K562 (cell line): ENCODE measurements at regions not wholly inside any gene's neighbourhood (a gene's known extent, or its start where the extent isn't known, plus 50 kb on each side); places are given as distances from the start of the nearest gene placed in this dataset.

Source experiments
- ELF4 ChIP-seq: fragments of 450-650 bp; formaldehyde crosslinking; IDR thresholded peaks from 2 replicates; pipeline ENCODE4 v1.4.0; 2022; ENCODE audit warnings: missing genetic modification characterization
- EZH2 ChIP-seq: IDR thresholded peaks from 2 replicates; pipeline ENCODE4 v1.6.1; 2012; ENCODE audit warnings: low read depth, mild to moderate bottlenecking, inconsistent platforms, low read length, borderline replicate concordance
- RFX5 ChIP-seq: IDR thresholded peaks from 2 replicates; pipeline ENCODE4 v1.6.1; 2011; ENCODE audit warnings: low read depth, mild to moderate bottlenecking, improper control_type of control experiment, low read length
- RNF2 ChIP-seq: sonication (generic); IDR thresholded peaks from 2 replicates; pipeline ENCODE4 v1.6.1; 2016

DNA sequence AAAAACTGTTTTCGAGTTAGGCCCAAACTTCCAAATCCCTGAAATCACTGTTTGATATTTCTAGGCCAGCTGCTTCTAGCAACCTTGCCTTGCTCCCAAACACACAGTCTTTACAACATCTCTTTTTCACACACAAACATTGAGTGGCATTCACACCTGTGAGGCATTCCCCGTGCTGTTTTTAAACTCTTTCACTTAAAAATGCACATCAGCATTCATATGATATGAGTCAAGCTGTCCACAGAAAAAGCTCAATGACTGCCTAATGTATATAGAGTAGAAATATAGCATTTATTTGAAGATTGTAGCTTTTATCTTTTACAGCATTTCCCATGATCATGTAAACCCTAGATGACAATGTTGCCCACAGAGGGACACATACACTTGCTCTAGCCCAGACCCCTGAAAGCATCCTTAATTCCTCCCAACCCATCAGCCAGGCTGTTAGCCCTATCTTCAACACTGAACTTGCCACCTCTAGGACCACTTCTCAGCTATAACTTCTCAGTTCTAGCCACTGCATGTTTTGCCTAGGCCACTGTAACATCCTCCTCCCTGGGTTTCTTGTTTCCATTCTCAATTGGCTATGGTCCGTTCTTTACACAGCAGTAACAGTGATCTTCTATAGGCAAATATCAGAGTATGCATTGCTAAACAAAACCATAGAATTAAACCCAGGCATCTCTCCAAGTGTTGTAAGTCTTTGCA, 782.6 kb downstream of the DIPK2A start:
- TF ChIP-seq ELF4 (CRISPR knock-in tag) (no peak), RNF2 (no peak), RFX5 (no peak), EZH2 (no peak)
